ENCODE measurements at regions not wholly inside any gene's neighbourhood (a gene's known extent, or its start where the extent isn't known, plus 50 kb on each side); places are given as distances from the start of the nearest gene placed in this dataset.
"Not testable (repeated sequence)": the region's sequence is repeated elsewhere in the genome, so short reads cannot be mapped to it uniquely, and the experiment has no call there.

GRCh38 chr5:6244339-6244714 lies 134.0 kb downstream of the MED10 start:
- ATAC-seq (no peak), DNase-seq (no peak)
- POLR2A ChIA-PET: no interaction called here
- Mint-ChIP-seq H3K27ac (no peak overlapping the region), H3K36me3 (ENCODE audit: low read depth) (no peaks in the 10 kb centered on the region), H3K27me3 (peaks cover 3% of the 10 kb centered on the region), H3K9me3 (peaks cover 1% of the 10 kb centered on the region), H3K4me1 (ENCODE audit: low read depth) (no peaks in the 10 kb centered on the region), H3K4me3 (no peak overlapping the region)
- CTCF ChIA-PET: no interaction called here
- no peak for TF ChIP-seq CTCF (IDR thresholded peaks at IDR 0.05)
- intact Hi-C loops (cut with micrococcal nuclease): no loop called here

GRCh38 chr5:6243706-6244338 lies 134.5 kb downstream of the MED10 start:
- no peaks in the 10 kb centered on the region for H3K4me1 Mint-ChIP-seq (ENCODE audit: low read depth)
- no peak overlapping the region for H3K4me3 Mint-ChIP-seq
- POLR2A ChIA-PET: no interaction called here
- TF ChIP-seq CTCF (IDR thresholded peaks at IDR 0.05): no peak
- H3K36me3 Mint-ChIP-seq (ENCODE audit: low read depth): peaks cover under 1% of the 10 kb centered on the region
- CTCF ChIA-PET: no interaction called here
- intact Hi-C loops (cut with micrococcal nuclease): no loop called here
- ATAC-seq (no peak), DNase-seq (no peak)
- no peak overlapping the region for H3K27ac Mint-ChIP-seq
- peaks cover 1% of the 10 kb centered on the region for H3K9me3 Mint-ChIP-seq
- H3K27me3 Mint-ChIP-seq: peaks cover 4% of the 10 kb centered on the region

- H3K9me3 Mint-ChIP-seq; DNase-seq; H3K4me3 Mint-ChIP-seq; H3K27me3 Mint-ChIP-seq; POLR2A ChIA-PET; intact Hi-C loops (cut with micrococcal nuclease); ATAC-seq; H3K27ac Mint-ChIP-seq; H3K4me1 Mint-ChIP-seq (ENCODE audit: low read depth); H3K36me3 Mint-ChIP-seq (ENCODE audit: low read depth); CTCF ChIA-PET: not testable (repeated sequence)
Observed at GRCh38 chr5:6241056-6241455, 137.3 kb downstream of the MED10 start.

- no peak overlapping the region for H3K27ac Mint-ChIP-seq
- ChIA-PET POLR2A (no interaction called here), CTCF (no interaction called here)
- peaks cover 9% of the 10 kb centered on the region for H3K27me3 Mint-ChIP-seq
- peaks cover 2% of the 10 kb centered on the region for H3K36me3 Mint-ChIP-seq (ENCODE audit: low read depth)
- H3K4me3 Mint-ChIP-seq: no peak overlapping the region
- intact Hi-C loops (cut with micrococcal nuclease): no loop called here
- ATAC-seq (no peak), DNase-seq (no peak)
- no peak for TF ChIP-seq CTCF (IDR thresholded peaks at IDR 0.05)
- no peaks in the 10 kb centered on the region for H3K4me1 Mint-ChIP-seq (ENCODE audit: low read depth)
- peaks cover 1% of the 10 kb centered on the region for H3K9me3 Mint-ChIP-seq
Observed at GRCh38 chr5:6236858-6237481, 141.4 kb downstream of the MED10 start.

- no peak for DNase-seq
- H3K27me3 Mint-ChIP-seq: peaks cover 6% of the 10 kb centered on the region
- intact Hi-C loops (cut with micrococcal nuclease): no loop called here
- no peaks in the 10 kb centered on the region for H3K4me1 Mint-ChIP-seq (ENCODE audit: low read depth)
- H3K27ac Mint-ChIP-seq: no peak overlapping the region
- H3K9me3 Mint-ChIP-seq: no peaks in the 10 kb centered on the region
- POLR2A ChIA-PET: no interaction called here
- H3K36me3 Mint-ChIP-seq (ENCODE audit: low read depth): peaks cover 2% of the 10 kb centered on the region
- TF ChIP-seq CTCF (IDR thresholded peaks at IDR 0.05): no peak
- no peak for ATAC-seq
- no peak overlapping the region for H3K4me3 Mint-ChIP-seq
- CTCF ChIA-PET: no interaction called here
Observed at GRCh38 chr5:6236170-6236793, 142.1 kb downstream of the MED10 start.

Data from activated CD8-positive, alpha-beta T cell treated with anti-CD3 and anti-CD28 coated beads for 36 hours (primary cell).